ENCODE measurements at regions not wholly inside any gene's neighbourhood (a gene's known extent, or its start where the extent isn't known, plus 50 kb on each side); places are given as distances from the start of the nearest gene placed in this dataset.
"Not testable (repeated sequence)": the region's sequence is repeated elsewhere in the genome, so short reads cannot be mapped to it uniquely, and the experiment has no call there.

DNA sequence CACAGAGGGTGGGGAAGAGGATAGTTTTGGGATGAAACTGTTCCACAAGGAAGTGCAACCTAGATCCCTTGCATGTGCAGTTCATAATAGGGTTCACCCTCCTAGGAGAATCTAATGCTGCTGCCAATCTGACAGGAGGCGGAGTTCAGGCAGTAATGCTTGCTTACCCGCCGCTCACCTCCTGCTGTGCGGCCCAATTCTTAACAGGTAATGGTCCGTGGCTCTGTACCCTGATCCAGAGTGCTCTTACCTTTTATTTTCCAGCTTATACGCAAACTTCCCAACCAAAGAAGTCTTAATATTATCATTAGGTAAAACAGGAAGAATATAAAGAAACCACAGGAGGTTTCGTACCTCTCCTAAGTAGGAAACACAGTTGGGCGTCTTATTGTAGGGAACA, 82.7 kb upstream of the CD302 start:
- intact Hi-C loops (cut with DNase I) = no loop called here
- DNase-seq = no peak
- ATAC-seq = no peak

DNA sequence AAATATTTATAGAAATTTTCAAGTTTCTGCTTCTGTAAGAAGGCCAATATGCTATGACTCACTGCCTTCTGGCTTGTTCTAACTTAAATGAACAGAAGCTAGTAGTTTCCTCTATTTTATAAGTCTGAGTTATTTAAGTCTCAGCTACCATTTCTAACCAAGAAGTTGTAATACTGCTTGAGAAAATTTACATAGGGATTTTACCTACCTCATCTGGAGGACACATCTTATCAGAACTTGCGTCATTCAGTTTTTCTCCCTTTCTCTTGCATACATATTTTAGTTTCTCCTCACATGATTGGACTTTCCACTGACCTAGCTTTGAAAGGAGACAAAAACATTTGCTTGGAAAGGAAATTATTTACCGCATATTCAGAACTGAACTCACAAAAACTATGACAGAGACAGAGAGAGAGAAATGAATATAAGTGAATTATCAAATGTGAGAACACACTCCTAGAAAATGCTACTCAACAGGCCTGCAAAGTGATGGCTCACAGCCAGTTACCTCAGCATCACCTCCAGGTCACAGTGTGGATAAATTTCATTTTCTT, 81.1 kb upstream of the CD302 start:
- intact Hi-C loops (cut with DNase I) = no loop called here
- peak in 1 of 2 donors; percentile 59 for ATAC-seq
- DNase-seq = no peak

DNA sequence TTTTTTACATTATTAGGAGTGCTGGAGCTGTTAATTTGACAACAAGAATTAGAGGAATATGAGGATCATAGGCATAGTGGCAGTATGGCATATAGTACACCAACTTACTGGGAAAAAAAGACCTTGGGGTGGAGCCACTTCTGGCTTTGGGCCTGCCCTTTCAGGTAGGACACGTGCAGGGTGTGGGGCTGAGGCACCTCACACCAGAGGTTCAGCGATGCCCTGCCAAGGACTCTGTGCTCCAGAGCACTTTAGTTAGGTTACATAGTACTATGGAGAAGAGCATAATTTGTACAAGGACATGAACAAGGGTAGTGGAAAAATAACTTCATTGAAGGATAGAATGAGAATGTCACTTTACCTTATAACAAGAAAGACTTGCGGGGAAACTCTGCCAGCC, 77.1 kb upstream of the CD302 start:
- ATAC-seq (no peak), DNase-seq (no peak)
- intact Hi-C loops (cut with DNase I) = no loop called here

- DNase-seq (no peak), ATAC-seq (no peak)
- intact Hi-C loops (cut with DNase I) = no loop called here
Measured at GRCh38 chr2:159873258-159873657, 75.2 kb upstream of the CD302 start.

GRCh38 chr2:159872353-159872752, 74.3 kb upstream of the CD302 start:
- no peak for ATAC-seq
- no peak for DNase-seq
- intact Hi-C loops (cut with DNase I) = no loop called here

DNA sequence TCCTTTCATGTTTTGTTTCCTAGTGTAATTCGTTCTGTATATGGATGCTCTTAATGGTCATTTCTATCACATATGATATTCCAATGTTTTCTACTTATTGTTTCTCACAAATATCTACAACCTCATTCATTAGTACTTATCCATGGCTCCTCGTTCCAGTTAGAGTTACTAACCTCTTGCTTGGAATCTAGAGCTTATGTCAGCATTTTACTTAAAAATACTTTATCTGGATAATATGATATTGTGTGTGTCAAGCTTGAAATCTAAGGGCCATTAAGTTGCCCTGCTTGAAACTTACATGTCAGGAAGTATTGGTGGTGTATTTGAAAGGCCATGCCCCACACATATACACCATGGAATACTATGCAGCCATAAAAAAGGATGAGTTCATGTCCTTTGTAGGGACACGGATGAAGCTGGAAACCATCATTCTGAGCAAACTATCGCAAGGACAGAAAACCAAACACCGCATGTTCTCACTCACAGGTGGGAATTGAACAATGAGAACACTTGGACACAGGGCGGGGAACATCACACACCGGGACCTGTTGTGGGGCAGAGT, 70.7 kb upstream of the CD302 start:
- DNase-seq; intact Hi-C loops (cut with DNase I); ATAC-seq: not testable (repeated sequence)

- no peak for ATAC-seq
- intact Hi-C loops (cut with DNase I) = no loop called here
- DNase-seq = no peak
Measured at GRCh38 chr2:159867567-159868361, 69.8 kb upstream of the CD302 start.

DNA sequence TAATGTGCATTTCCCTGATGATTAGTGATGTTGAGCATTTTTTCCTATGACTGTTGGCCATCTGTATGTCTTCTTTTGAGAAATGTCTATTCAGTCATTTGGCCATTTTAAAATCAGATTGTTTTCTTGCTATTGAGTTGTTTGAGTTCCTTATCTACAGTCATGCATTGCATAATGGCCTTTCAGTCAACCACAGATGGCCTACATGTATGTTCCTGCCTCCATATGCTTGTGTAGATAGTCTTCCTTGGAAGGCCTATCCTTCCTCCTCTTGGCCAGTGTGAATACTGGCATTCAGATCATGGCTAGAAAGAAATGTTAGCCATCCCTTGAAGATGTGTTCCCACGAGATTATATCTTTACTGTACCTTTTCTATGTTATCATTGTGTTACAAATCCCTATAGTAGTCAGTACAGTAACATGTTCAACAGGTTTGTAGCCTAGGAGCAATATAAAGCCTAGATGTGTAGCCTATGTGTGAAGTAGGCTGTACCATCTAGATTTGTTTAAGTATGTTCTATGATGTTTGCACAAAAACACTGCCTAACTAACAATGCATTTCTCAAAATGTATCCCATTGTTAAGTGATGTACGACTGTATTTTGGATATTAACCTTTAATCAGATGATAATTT, 65.6 kb upstream of the CD302 start:
- intact Hi-C loops (cut with DNase I) = no loop called here
- DNase-seq (no peak), ATAC-seq (no peak)

DNA sequence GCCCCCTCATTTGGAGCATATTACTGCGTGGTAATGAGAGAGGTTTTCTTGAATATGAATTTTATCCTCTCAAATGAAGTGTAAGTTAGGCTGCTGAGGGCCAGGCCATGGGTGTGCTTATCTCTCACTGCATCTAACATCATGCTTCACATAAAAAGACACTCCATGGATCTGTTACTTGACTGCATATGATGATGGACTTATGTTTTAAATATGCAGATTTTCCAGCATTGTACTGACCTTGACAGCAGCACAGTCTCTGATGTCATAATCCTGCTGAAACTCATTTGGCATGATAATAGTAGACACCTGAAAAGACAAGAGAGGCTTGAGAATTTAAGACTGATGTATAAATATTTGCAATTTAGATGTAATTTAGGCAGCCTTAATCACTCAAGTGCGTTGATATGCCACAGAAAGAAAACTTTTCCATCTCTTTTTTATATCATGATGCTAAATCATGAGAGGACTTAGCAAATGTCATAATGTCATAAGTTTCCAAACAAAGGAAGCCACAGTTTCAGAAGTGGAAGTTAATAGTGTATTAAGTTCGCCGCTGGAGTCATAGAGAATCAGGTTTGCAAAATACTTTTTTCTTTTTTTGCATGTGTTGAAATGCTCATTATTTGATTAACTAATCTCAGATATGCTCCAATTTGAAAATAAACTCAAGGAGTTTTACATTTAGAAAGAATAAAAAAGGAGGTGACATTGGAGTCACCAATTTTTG, 62.7 kb upstream of the CD302 start:
- ATAC-seq (no peak), DNase-seq (no peak)
- intact Hi-C loops (cut with DNase I) = no loop called here

GRCh38 chr2:159859583-159859982, 61.6 kb upstream of the CD302 start:
- intact Hi-C loops (cut with DNase I) = no loop called here
- ATAC-seq (no peak), DNase-seq (no peak)

DNA sequence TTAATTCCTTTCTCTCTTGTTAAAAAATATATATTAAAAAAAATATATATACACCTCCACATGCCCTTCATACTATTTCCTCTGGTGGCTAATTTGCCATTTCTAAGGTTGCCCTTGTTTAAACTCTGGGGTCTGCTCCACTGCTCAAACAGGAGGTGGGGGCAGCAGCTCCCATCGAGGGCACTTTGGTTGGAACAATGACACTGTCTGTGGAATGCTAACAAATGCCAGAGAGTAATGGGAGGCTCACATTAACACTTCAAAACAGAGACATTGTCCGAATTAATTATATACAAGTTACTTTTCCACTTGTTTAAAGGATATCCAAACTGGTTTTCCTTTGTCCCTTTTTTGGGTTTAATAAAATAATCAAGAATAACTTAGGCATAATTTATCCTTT, 58.8 kb upstream of the CD302 start:
- DNase-seq = no peak
- no peak for ATAC-seq
- intact Hi-C loops (cut with DNase I) = no loop called here

DNA sequence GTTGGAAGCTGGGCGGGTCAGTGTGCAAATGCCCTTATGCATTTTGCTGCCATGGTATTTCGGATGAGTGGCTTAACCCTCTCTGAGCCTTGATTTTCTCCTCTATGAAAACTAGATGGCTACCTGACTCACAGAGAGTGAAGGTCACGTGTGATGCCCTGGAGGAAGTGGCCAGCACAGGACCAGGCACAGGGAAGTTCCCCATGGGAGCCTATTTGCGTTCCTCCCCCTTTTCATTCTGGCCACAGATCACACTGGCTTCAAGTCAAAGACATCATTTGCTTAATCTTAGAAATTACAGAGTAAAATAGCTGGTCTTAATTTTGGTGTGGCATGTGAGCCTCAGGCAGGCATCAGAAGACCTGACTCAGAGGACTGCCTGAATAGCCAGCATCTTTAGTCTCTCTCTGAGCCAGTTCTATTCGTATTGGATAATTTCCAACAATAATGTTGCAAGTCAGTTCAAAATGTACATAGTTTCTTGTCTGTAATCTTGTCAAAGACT, 57.6 kb upstream of the CD302 start:
- no peak for DNase-seq
- intact Hi-C loops (cut with DNase I) = no loop called here
- ATAC-seq = peak in 1 of 2 donors; percentile 31

DNA sequence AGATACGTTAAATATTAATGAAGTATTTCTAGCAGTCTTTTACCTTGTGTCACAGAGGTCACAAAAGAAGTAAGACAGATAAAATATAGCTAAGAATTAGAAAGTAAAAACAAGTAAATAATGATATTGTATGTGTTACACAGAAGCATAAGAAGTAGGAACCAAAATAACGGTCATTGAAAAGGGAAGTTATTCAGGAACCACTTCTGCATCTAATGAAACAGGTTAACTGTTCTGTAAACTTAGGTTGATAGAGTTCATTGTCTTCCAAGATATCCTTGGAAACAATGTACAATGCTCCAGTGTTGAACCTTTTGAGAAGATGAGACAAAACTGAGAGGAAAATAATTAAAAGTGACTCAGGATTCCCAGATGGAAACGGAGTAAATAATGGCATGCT, 57.1 kb upstream of the CD302 start:
- ATAC-seq (no peak), DNase-seq (no peak)
- intact Hi-C loops (cut with DNase I) = no loop called here

DNA sequence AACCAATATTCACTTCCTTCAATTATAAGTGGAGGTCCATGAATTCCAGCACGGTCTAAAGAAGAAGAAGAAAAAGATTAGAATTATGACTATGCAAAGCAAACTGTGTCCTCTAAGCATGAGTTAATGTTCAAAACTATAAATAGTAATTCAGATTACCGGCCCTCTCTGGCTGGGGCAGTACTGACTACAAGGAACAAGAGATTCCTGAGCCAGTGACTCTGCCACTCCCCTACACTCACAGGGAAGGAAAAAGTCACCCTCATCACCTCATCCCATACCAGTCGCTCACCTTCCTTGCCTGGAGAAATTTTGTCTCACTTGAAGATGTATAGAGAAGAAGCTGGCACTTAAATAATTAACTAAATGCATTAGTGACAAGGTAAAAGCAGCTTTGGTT, 56.5 kb upstream of the CD302 start:
- DNase-seq (no peak), ATAC-seq (peak in 1 of 2 donors; percentile 63)
- intact Hi-C loops (cut with DNase I) = no loop called here

DNA sequence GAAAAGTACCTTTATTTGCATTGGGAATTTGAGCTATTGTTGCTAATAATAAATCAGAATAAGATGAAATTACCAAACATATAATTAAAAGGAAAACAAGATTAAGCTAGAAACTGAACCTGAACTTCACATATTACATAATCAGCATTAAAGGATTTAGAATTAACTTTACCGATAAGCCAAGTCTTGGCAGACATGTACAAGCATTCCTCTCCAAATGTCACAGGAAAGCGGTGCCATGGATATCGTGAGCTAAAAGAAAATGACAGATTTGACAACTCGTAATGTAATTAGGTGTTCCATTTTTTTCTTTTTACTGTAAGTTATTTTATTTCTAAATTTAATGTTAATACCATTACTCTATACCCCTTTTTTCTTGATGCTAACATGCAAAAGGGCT, 55.1 kb upstream of the CD302 start:
- ATAC-seq (no peak), DNase-seq (no peak)
- intact Hi-C loops (cut with DNase I) = no loop called here

DNA sequence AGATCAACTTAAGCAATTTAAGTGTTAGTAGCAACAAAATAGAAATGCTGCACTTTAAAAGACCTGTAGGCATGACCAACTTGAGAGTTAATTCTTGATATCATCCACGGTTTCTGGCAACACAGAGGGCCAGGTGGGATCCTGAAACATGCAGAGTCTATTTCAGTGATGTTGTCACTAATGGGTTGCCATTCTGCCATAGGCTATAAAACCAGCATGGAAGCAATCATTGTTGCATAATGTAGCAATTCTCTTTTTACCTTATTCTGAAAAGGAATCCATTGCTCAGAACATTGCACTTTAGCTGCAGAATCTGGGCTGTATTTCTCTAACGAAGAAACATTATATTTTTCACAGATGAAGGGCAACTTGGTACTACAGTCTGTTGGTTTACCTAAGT, 53.9 kb upstream of the CD302 start:
- DNase-seq (no peak), ATAC-seq (no peak)
- intact Hi-C loops (cut with DNase I) = no loop called here

DNA sequence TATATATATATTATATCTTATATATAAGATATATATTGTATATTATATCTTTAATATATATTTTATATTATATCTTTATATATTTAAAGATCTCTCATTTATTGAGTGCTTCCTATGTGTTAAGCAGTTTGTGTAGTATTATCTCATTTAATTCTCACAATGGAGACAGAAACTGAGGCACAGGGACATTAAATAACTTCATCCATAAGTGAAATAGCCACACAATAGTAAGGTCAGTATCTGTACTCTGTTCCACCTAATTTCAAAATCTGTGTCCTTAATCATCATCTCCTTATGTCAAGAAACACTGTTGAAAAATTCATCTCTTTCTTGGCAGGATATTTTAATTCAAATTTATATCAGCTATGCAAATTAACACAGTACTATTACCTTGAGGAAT, 52.8 kb upstream of the CD302 start:
- ATAC-seq (no peak), DNase-seq (no peak)
- intact Hi-C loops (cut with DNase I) = no loop called here

GRCh38 chr2:159849160-159849813, 51.3 kb upstream of the CD302 start:
- intact Hi-C loops (cut with DNase I) = no loop called here
- DNase-seq (no peak), ATAC-seq (no peak)
